HFF-Myc (cell line): ENCODE measurements at regions not wholly inside any gene's neighbourhood (a gene's known extent, or its start where the extent isn't known, plus 50 kb on each side); places are given as distances from the start of the nearest gene placed in this dataset.
"Not testable (repeated sequence)": the region's sequence is repeated elsewhere in the genome, so short reads cannot be mapped to it uniquely, and the experiment has no call there.

Experiments
- DNase-seq: peaks from one replicate; pipeline ENCODE4 v3.0.0-alpha.2; 2011; ENCODE audit warnings: low read depth; ENCODE audit errors: extremely low read depth
- H3K4me3 ChIP-seq: replicated peaks from 2 replicates; pipeline ENCODE4 v1.5.1; 2011; ENCODE audit warnings: low read depth, mild to moderate bottlenecking, control low read depth, low read length
- CTCF ChIP-seq: IDR thresholded peaks from 2 replicates; pipeline ENCODE4 v1.5.1; 2012; ENCODE audit warnings: mild to moderate bottlenecking, low read depth, low read length, control low read depth; ENCODE audit errors: missing control alignments

DNA sequence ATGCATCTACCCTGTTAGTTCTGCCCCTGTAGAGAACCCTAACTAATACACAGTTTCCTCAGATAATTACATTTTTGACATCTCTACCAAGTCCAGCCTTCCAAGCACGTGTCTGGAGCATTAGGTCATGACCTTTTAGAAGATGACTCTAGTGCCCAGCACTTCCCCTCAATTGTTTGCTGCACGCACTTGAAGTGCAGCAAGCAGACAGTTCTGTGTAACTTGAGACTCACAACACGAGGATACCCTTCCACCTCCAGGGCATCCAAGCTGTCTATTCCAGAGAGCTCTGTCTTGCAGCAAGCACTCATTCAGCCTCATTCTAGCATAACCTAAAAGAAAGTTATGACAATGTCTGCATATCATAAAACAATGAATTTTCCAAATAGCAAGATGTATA is 1410.5 kb upstream of the CDH18 start:
- DNase-seq = no peak
- H3K4me3 ChIP-seq = no peak overlapping the region
- no peak for TF ChIP-seq CTCF

DNA sequence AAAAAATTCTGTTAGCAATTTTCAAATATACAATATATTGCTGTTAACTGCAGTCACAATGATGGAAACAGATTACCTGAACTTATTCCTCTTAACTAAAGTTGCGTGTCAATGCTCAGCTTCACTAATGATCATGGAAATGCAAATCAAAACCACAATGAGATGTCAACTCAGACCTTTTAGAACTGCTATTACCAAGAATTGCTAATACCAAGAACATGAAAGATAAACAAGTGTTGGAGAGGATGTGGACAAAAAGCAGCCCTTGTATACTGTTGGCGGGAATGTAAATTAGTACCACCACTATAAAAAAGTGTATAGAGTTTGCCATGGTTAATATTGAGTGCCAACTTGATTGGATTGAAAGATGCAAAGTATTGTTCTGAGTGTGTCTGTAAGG is 1409.7 kb upstream of the CDH18 start:
- no peak overlapping the region for H3K4me3 ChIP-seq
- no peak for DNase-seq
- no peak for TF ChIP-seq CTCF

GRCh38 chr5:21391506-21391905 is 1403.5 kb upstream of the CDH18 start:
- no peak for DNase-seq
- no peak overlapping the region for H3K4me3 ChIP-seq
- no peak for TF ChIP-seq CTCF

DNA sequence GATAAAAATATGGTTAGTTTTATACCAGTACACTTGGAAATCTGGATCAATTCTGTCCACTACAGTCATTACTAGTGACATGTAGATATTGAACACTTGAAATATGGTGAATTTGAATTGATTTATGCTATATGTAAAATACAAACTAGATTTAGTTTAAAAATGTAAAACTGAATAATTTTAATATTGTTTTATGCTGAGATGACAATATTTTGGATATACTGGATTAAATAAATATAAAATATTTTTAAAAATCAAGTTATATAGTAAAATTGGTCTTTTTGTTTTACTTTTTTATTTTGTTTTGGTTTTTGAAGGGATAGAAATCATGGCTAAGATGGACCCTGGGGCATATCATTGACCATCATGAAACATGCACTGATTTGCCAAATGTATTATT is 1372.8 kb upstream of the CDH18 start:
- not testable (repeated sequence) for H3K4me3 ChIP-seq, DNase-seq

- DNase-seq, H3K4me3 ChIP-seq: not testable (repeated sequence)
Measured at GRCh38 chr5:21341948-21342261, 1353.9 kb upstream of the CDH18 start.

DNA sequence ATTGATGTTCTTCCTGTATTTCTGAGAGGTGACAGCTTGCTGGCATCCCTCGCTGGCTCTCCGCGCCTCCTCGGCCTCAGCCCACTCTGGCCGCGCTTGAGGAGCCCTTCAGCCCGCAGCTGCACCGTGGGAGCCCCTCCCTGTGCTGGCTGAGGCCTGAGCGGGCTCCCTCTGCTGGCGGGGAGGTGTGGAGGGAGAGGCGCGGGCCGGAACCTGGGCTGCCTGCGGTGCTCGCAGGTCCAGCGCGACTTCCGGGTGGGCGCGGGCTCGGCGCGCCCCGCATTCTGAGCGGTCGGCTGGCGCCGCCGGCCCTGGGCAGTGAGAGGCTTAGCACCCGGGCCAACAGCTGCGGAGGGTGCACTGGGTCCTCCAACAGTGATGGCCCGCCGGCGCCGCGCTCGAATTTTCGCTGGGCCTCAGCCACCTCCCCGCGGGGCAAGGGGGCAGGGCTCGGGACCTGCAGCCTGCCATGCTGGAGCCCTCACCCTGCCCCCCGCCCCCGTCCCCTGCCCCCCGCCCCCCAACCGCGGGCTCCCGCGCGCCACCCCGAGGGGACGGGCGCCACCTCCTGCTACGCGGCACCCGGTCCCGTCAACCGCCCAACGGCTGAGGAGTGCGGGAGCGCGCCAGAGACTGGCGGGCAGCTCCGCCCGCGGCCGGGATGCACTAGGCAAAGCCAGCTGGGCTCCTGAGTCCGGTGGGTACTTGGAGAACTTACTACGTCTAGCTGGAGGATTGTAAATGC is 1353.4 kb upstream of the CDH18 start:
- H3K4me3 ChIP-seq, DNase-seq: not testable (repeated sequence)

- H3K4me3 ChIP-seq, DNase-seq: not testable (repeated sequence)
Measured at GRCh38 chr5:21340233-21340632, 1352.2 kb upstream of the CDH18 start.

DNA sequence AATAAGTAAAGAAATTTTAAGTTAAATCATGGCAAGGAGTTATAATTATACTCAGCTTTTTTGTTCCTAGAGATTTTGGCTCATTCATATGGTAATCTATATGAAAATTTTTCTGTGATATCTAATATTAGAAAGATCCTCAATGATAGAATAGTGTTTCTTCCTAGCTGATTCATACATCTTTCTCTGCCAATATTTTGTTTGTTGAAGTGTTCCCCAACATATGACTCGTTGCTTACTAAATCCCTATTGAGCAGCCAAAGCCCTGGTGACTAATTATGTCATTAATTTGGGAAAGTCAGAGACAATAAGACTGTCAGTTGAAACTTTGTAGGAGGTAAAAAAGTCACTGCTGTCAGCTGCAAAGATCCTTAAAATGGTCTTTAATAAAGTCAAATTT is 1348.5 kb upstream of the CDH18 start:
- H3K4me3 ChIP-seq, DNase-seq: not testable (repeated sequence)

- DNase-seq, H3K4me3 ChIP-seq: not testable (repeated sequence)
Measured at GRCh38 chr5:21315376-21315775, 1327.4 kb upstream of the CDH18 start.

GRCh38 chr5:21301205-21301604 is 1313.2 kb upstream of the CDH18 start:
- not testable (repeated sequence) for DNase-seq, H3K4me3 ChIP-seq

GRCh38 chr5:21274361-21274760 is 1286.4 kb upstream of the CDH18 start:
- not testable (repeated sequence) for DNase-seq, H3K4me3 ChIP-seq
